ENCODE measurements at regions not wholly inside any gene's neighbourhood (a gene's known extent, or its start where the extent isn't known, plus 50 kb on each side); places are given as distances from the start of the nearest gene placed in this dataset.

GRCh38 chr18:56286775-56287325 is 351.5 kb downstream of the TXNL1 start:
- TF ChIP-seq EZH2 (IDR thresholded peaks at IDR 0.05) = no peak
- TF ChIP-seq CTCF (IDR thresholded peaks at IDR 0.05) = no peak
